ENCODE measurements at regions not wholly inside any gene's neighbourhood (a gene's known extent, or its start where the extent isn't known, plus 50 kb on each side); places are given as distances from the start of the nearest gene placed in this dataset.

DNA sequence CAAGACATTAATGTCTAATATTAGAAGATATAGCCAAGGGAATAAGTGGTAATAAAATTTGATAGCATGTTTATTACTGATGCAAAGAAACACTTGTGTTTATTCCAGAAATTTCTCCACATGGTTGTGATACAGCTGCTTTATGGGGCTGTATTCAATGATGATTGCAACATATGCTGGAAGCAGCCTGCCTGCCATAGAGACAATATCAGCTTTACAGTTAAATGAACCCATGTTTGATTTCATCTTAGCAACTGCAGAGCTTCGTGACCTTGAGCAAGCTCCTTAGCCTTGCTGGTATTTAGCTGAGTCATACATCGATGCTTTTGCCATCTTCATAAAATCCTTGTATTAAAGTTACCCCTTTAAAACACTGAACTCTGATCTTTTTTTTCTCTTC lies 168.1 kb upstream of the STAC start:
- H3K36me3 Mint-ChIP-seq = no peaks in the 10 kb centered on the region
- no peak overlapping the region for H3K4me3 Mint-ChIP-seq
- no peak overlapping the region for H3K27ac Mint-ChIP-seq
- CTCF ChIA-PET = no interaction called here
- H3K27me3 Mint-ChIP-seq = peaks cover 0 to 4% of the 10 kb centered on the region in 2 donors
- no peaks in the 10 kb centered on the region for H3K9me3 Mint-ChIP-seq
- no peak for DNase-seq
- Histone ChIP-seq H3K36me3 (ENCODE audit: insufficient read depth, low read length) (no peaks in the 10 kb centered on the region), H3K4me3 (ENCODE audit: low read length) (no peak overlapping the region), H3K27me3 (ENCODE audit: insufficient read depth, low read length, poor library complexity, severe bottlenecking) (no peaks in the 10 kb centered on the region), H3K4me1 (ENCODE audit: insufficient read depth, low read length) (no peaks in the 10 kb centered on the region), H3K9me3 (ENCODE audit: low read length) (no peaks in the 10 kb centered on the region), H3K27ac (ENCODE audit: low read depth, low read length) (no peak overlapping the region)
- H3K4me1 Mint-ChIP-seq = no peaks in the 10 kb centered on the region
- POLR2A ChIA-PET = no interaction called here

DNA sequence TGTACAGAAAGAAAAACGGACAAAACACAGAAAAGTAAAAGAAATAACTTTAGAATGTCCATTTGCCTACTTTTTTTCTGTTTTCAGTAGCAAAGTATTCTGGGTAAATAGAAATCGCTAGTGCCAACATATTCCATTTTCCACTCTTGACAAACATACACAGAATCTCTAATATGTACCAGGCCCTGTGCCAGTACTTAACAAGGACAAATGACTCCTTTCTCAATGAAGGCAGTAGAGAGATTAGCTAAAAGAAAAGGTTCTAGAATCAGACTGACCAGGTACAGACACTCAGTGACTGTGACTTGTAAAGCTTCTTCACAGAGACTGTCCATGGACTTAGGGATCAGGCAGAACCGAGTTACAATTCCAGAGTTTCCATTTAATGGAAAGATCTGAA lies 165.8 kb upstream of the STAC start:
- CTCF ChIA-PET = no interaction called here
- DNase-seq = no peak
- no peak overlapping the region for H3K27ac Mint-ChIP-seq
- H3K4me1 Mint-ChIP-seq = no peaks in the 10 kb centered on the region
- no peak overlapping the region for H3K4me3 ChIP-seq (ENCODE audit: low read length)
- no peaks in the 10 kb centered on the region for H3K9me3 ChIP-seq (ENCODE audit: low read length)
- POLR2A ChIA-PET = no interaction called here
- no peak overlapping the region for H3K27ac ChIP-seq (ENCODE audit: low read depth, low read length)
- H3K36me3 Mint-ChIP-seq = no peaks in the 10 kb centered on the region
- no peaks in the 10 kb centered on the region for H3K27me3 ChIP-seq (ENCODE audit: insufficient read depth, low read length, poor library complexity, severe bottlenecking)
- no peak overlapping the region for H3K4me3 Mint-ChIP-seq
- no peaks in the 10 kb centered on the region for H3K36me3 ChIP-seq (ENCODE audit: insufficient read depth, low read length)
- peaks cover 0 to 4% of the 10 kb centered on the region in 2 donors for H3K27me3 Mint-ChIP-seq
- H3K9me3 Mint-ChIP-seq = peaks cover 0 to 5% (median 0%) of the 10 kb centered on the region in 5 donors
- H3K4me1 ChIP-seq (ENCODE audit: insufficient read depth, low read length) = no peaks in the 10 kb centered on the region

DNA sequence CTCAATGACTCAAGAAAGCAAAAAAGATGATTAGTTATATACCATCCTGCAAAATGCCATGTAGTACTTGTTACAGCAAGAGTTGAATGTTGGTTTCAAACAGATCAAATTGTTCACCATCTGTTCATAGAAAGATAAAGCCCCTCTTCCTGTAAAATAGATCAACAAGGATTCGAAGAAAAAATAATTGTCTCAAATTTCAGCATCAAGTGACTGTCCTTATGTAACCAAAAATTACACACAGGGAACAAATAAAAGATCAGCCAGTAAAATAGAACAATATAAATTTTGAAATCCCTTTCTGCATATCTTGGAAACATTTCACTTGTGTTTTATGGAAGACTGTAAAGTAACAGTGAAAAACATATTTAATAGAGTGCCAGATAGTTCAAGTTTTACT lies 165.1 kb upstream of the STAC start:
- Mint-ChIP-seq H3K36me3 (no peaks in the 10 kb centered on the region), H3K4me1 (no peaks in the 10 kb centered on the region), H3K4me3 (no peak overlapping the region), H3K27ac (no peak overlapping the region), H3K27me3 (peaks cover 0 to 4% of the 10 kb centered on the region in 2 donors), H3K9me3 (peaks cover 0 to 5% (median 0%) of the 10 kb centered on the region in 5 donors)
- ChIA-PET POLR2A (no interaction called here), CTCF (no interaction called here)
- Histone ChIP-seq H3K27ac (ENCODE audit: low read depth, low read length) (no peak overlapping the region), H3K36me3 (ENCODE audit: insufficient read depth, low read length) (no peaks in the 10 kb centered on the region), H3K9me3 (ENCODE audit: low read length) (no peaks in the 10 kb centered on the region), H3K27me3 (ENCODE audit: insufficient read depth, low read length, poor library complexity, severe bottlenecking) (no peaks in the 10 kb centered on the region), H3K4me3 (ENCODE audit: low read length) (no peak overlapping the region), H3K4me1 (ENCODE audit: insufficient read depth, low read length) (no peaks in the 10 kb centered on the region)
- DNase-seq = no peak

DNA sequence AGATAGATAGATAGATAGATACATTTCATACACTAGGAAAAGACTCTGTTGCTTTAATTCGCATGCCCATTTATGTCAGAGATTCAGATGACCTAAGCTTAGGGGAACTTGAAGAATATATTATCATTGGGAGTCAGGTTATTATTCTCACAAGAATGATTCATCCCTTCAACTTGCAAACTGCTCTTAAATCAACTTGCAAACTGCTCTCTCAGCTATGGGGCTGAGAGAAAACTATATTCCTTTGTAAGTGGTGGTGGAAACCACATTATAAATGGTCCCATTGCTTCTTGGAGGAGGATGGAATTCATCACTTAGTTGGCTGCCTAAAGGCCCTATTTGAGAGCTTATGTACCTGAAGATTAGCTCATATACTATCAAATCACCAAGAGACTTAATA lies 160.9 kb upstream of the STAC start:
- ChIA-PET CTCF (interaction anchor here (0.8 kb wide), 1 partner anchor 27 kb away, joined by 3 read pairs; no protein-coding TSS in a partner anchor), POLR2A (no interaction called here)
- no peak overlapping the region for H3K27ac Mint-ChIP-seq
- no peaks in the 10 kb centered on the region for H3K4me1 Mint-ChIP-seq
- no peaks in the 10 kb centered on the region for H3K4me1 ChIP-seq (ENCODE audit: insufficient read depth, low read length)
- no peaks in the 10 kb centered on the region for H3K9me3 ChIP-seq (ENCODE audit: low read length)
- no peak for DNase-seq
- no peaks in the 10 kb centered on the region for H3K36me3 Mint-ChIP-seq
- no peaks in the 10 kb centered on the region for H3K36me3 ChIP-seq (ENCODE audit: insufficient read depth, low read length)
- no peak overlapping the region for H3K27ac ChIP-seq (ENCODE audit: low read depth, low read length)
- H3K4me3 Mint-ChIP-seq = no peak overlapping the region
- H3K9me3 Mint-ChIP-seq = peaks cover 0 to 10% (median 5%) of the 10 kb centered on the region in 5 donors
- no peaks in the 10 kb centered on the region for H3K27me3 Mint-ChIP-seq
- no peaks in the 10 kb centered on the region for H3K27me3 ChIP-seq (ENCODE audit: insufficient read depth, low read length, poor library complexity, severe bottlenecking)
- H3K4me3 ChIP-seq (ENCODE audit: low read length) = no peak overlapping the region

DNA sequence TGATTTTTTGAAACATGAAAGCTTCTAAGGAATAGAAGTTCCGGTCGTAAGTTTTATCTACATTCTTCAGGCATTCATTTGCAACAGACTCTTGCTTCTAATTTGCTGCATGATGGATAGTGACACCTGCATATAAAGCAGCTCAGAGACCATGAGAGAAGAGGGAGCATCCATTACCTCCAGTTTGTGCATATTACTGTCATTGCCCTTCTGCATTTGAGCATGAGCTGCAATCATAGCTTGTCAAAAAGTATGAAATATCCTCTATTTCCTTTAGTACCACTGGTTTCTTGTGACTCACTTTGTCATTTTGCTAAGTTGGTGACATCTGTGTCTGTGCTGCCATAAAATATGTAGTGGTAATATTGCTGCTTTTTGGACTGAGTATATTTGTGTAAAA lies 160.1 kb upstream of the STAC start:
- Mint-ChIP-seq H3K9me3 (peaks cover 0 to 13% (median 5%) of the 10 kb centered on the region in 5 donors), H3K4me3 (no peak overlapping the region), H3K4me1 (no peaks in the 10 kb centered on the region), H3K27me3 (no peaks in the 10 kb centered on the region), H3K27ac (peak overlapping the region in 1 of 8 donors; percentile 17), H3K36me3 (no peaks in the 10 kb centered on the region)
- Histone ChIP-seq H3K27ac (ENCODE audit: low read depth, low read length) (no peak overlapping the region), H3K9me3 (ENCODE audit: low read length) (no peaks in the 10 kb centered on the region), H3K27me3 (ENCODE audit: insufficient read depth, low read length, poor library complexity, severe bottlenecking) (no peaks in the 10 kb centered on the region), H3K36me3 (ENCODE audit: insufficient read depth, low read length) (no peaks in the 10 kb centered on the region), H3K4me3 (ENCODE audit: low read length) (no peak overlapping the region), H3K4me1 (ENCODE audit: insufficient read depth, low read length) (no peaks in the 10 kb centered on the region)
- no peak for DNase-seq
- CTCF ChIA-PET = interaction anchor here (0.8 kb wide), 1 partner anchor 28 kb away, joined by 3 read pairs; no protein-coding TSS in a partner anchor
- POLR2A ChIA-PET = no interaction called here

- no peak for DNase-seq
- no peak overlapping the region for H3K4me3 ChIP-seq (ENCODE audit: low read length)
- Mint-ChIP-seq H3K36me3 (no peaks in the 10 kb centered on the region), H3K27me3 (peaks cover 0 to 2% of the 10 kb centered on the region in 2 donors), H3K4me3 (no peak overlapping the region), H3K4me1 (no peaks in the 10 kb centered on the region), H3K9me3 (peaks cover 0 to 16% (median 5%) of the 10 kb centered on the region in 5 donors), H3K27ac (no peak overlapping the region)
- H3K36me3 ChIP-seq (ENCODE audit: insufficient read depth, low read length) = no peaks in the 10 kb centered on the region
- H3K4me1 ChIP-seq (ENCODE audit: insufficient read depth, low read length) = no peaks in the 10 kb centered on the region
- no peaks in the 10 kb centered on the region for H3K9me3 ChIP-seq (ENCODE audit: low read length)
- POLR2A ChIA-PET = no interaction called here
- no peaks in the 10 kb centered on the region for H3K27me3 ChIP-seq (ENCODE audit: insufficient read depth, low read length, poor library complexity, severe bottlenecking)
- H3K27ac ChIP-seq (ENCODE audit: low read depth, low read length) = no peak overlapping the region
- CTCF ChIA-PET = no interaction called here
These were observed 158.3 kb upstream of the STAC start for GRCh38 chr3:36221975-36222374.

- Histone ChIP-seq H3K36me3 (ENCODE audit: insufficient read depth, low read length) (no peaks in the 10 kb centered on the region), H3K4me3 (ENCODE audit: low read length) (no peak overlapping the region), H3K27me3 (ENCODE audit: insufficient read depth, low read length, poor library complexity, severe bottlenecking) (no peaks in the 10 kb centered on the region), H3K4me1 (ENCODE audit: insufficient read depth, low read length) (no peaks in the 10 kb centered on the region), H3K9me3 (ENCODE audit: low read length) (no peaks in the 10 kb centered on the region), H3K27ac (ENCODE audit: low read depth, low read length) (no peak overlapping the region)
- DNase-seq = no peak
- H3K27me3 Mint-ChIP-seq = peaks cover 0 to 2% of the 10 kb centered on the region in 2 donors
- peaks cover 0 to 11% (median 5%) of the 10 kb centered on the region in 5 donors for H3K9me3 Mint-ChIP-seq
- H3K36me3 Mint-ChIP-seq = no peaks in the 10 kb centered on the region
- CTCF ChIA-PET = no interaction called here
- no peak overlapping the region for H3K27ac Mint-ChIP-seq
- POLR2A ChIA-PET = no interaction called here
- H3K4me3 Mint-ChIP-seq = no peak overlapping the region
- no peaks in the 10 kb centered on the region for H3K4me1 Mint-ChIP-seq
These were observed 152.3 kb upstream of the STAC start for GRCh38 chr3:36227980-36228379.

DNA sequence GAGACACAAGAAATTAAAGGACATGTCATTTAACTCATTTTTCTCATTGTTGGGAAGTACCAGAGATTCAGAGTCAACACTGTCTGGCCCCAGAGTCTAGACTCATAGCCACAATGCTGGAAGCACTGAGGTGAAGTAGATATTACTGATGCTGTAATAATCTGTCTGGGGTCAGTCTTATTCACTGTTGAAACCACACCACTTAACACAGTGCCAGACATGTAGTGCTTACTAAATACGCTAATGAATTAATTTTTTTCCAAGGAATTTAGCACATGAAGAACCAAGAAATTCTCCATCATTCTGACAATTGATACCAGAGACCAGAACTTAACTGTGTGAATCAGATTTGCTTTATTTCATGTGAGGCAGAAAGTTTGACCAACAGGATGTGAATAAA lies 150.8 kb upstream of the STAC start:
- Mint-ChIP-seq H3K4me1 (no peaks in the 10 kb centered on the region), H3K36me3 (no peaks in the 10 kb centered on the region), H3K27ac (no peak overlapping the region), H3K4me3 (no peak overlapping the region), H3K9me3 (peaks cover 3 to 15% (median 9%) of the 10 kb centered on the region in 5 donors), H3K27me3 (peaks cover 0 to 2% of the 10 kb centered on the region in 2 donors)
- POLR2A ChIA-PET = no interaction called here
- Histone ChIP-seq H3K9me3 (ENCODE audit: low read length) (no peaks in the 10 kb centered on the region), H3K36me3 (ENCODE audit: insufficient read depth, low read length) (no peaks in the 10 kb centered on the region), H3K4me3 (ENCODE audit: low read length) (no peak overlapping the region), H3K4me1 (ENCODE audit: insufficient read depth, low read length) (no peaks in the 10 kb centered on the region), H3K27me3 (ENCODE audit: insufficient read depth, low read length, poor library complexity, severe bottlenecking) (no peaks in the 10 kb centered on the region), H3K27ac (ENCODE audit: low read depth, low read length) (no peak overlapping the region)
- DNase-seq = no peak
- CTCF ChIA-PET = no interaction called here
